HepG2 (cell line): ENCODE measurements at regions not wholly inside any gene's neighbourhood (a gene's known extent, or its start where the extent isn't known, plus 50 kb on each side); places are given as distances from the start of the nearest gene placed in this dataset.

ENCODE experiments used
- ATAC-seq: fragments of 200-7000 bp; cut with Tn5 transposase; 3 replicates; pipeline ENCODE4 v1.9.1; 2020; ENCODE audit warnings: mild to moderate bottlenecking, moderate library complexity
- BruUV-seq: library from RNA; stranded (reverse); fragments of 400-500 nt; replicated peaks from 2 replicates; lab custom pipeline; 2021; lab: Mats Ljungman, UMichigan
- CTCF ChIA-PET: fragments of 300-600 bp; formaldehyde crosslinking; extraction: SDS; loops from one replicate; lab custom pipeline; 2021; ENCODE audit warnings: low total read pairs, inconsistent platforms, low intra/inter-chr PET ratio; lab: Yijun Ruan, JAX
- POLR2A ChIA-PET: fragments of 350-600 bp; sonication (Branson Sonifier 250); formaldehyde crosslinking; loops from one replicate; lab custom pipeline; 2020; ENCODE audit warnings: antibody characterized with exemption, inconsistent platforms; lab: Yijun Ruan, JAX
- DNase-seq: peaks from one replicate; pipeline ENCODE4 v3.0.0-alpha.2; 2015; ENCODE audit warnings: low spot score
- FAIRE-seq: peaks from 3 replicates; lab custom pipeline; 2011; peaks lifted over from hg19 to GRCh38; lab: Jason Lieb, UNC
- H2AFZ ChIP-seq: one replicate; pipeline ENCODE4 v1.6.1; 2011; ENCODE audit warnings: low read length, inconsistent platforms
- H3K27ac ChIP-seq: fragments of 300-600 bp; 3 replicates; pipeline ENCODE4 v1.8.0; 2011; ENCODE audit warnings: mixed run types, mild to moderate bottlenecking, mixed read lengths, low read length, inconsistent platforms; ENCODE audit not compliant: insufficient read depth; ENCODE audit errors: extremely low read length
- H3K27me3 ChIP-seq, 2 experiments: fragments of 200-600 bp in 1 of 2; 2 replicates in 1 of 2; 3 replicates in 1 of 2; pipeline versions ENCODE4 v1.6.0 to v1.8.0; 2011; ENCODE audit warnings: low read length in 2 of 2, mild to moderate bottlenecking in 2 of 2, moderate library complexity in 2 of 2, inconsistent platforms in 1 of 2; ENCODE audit not compliant: insufficient read depth in 2 of 2, control insufficient read depth in 1 of 2
- H3K36me3 ChIP-seq, 2 experiments: fragments of 200-600 bp in 1 of 2; replicated peaks in 1 of 2; 2 replicates in 1 of 2; 3 replicates in 1 of 2; pipeline versions ENCODE4 v1.5.1 to v1.8.0; 2011; ENCODE audit warnings: low read length in 2 of 2, inconsistent platforms in 1 of 2; ENCODE audit not compliant: insufficient read depth in 2 of 2, control insufficient read depth in 1 of 2
- H3K4me1 ChIP-seq: 2 replicates; pipeline ENCODE4 v1.5.1; 2012; ENCODE audit warnings: low read length, inconsistent platforms; ENCODE audit not compliant: insufficient read depth
- H3K4me2 ChIP-seq: 2 replicates; pipeline ENCODE4 v1.6.0; 2011; ENCODE audit warnings: low read depth, low read length, inconsistent platforms
- H3K4me3 ChIP-seq, 3 experiments: fragments of 200-600 bp in 1 of 3; sonication (generic), shearing (Covaris generic) in 1 of 3; replicated peaks in 1 of 3; 2 replicates each; pipeline ENCODE4 v1.5.1; 2011 to 2016; ENCODE audit warnings: low read length in 3 of 3, inconsistent platforms in 2 of 3, low read depth in 2 of 3, mild to moderate bottlenecking in 2 of 3, control low read depth in 1 of 3, mixed read lengths in 1 of 3; ENCODE audit not compliant: insufficient read depth in 1 of 3
- H3K79me2 ChIP-seq: one replicate; pipeline ENCODE4 v1.6.1; 2011; ENCODE audit warnings: low read length, inconsistent platforms; ENCODE audit not compliant: insufficient read depth
- H3K9ac ChIP-seq: 2 replicates; pipeline ENCODE4 v1.6.0; 2011; ENCODE audit warnings: mild to moderate bottlenecking, low read depth, low read length, inconsistent platforms; ENCODE audit not compliant: insufficient read depth
- H3K9me3 ChIP-seq: 2 replicates; pipeline ENCODE4 v1.5.1; 2012; ENCODE audit warnings: mild to moderate bottlenecking, low read length
- H4K20me1 ChIP-seq: 2 replicates; pipeline ENCODE4 v1.6.0; 2011; ENCODE audit warnings: inconsistent platforms, mild to moderate bottlenecking, low read length, moderate library complexity; ENCODE audit not compliant: insufficient read depth
- CREB3 ChIP-seq: sonication (generic); formaldehyde crosslinking; IDR thresholded peaks from 2 replicates; pipeline ENCODE4 v1.5.0; 2020; ENCODE audit warnings: missing genetic modification reagents
- LBX2 ChIP-seq: sonication (generic); formaldehyde crosslinking; IDR thresholded peaks from 2 replicates; pipeline ENCODE4 v1.5.0; 2020; ENCODE audit warnings: missing genetic modification reagents, mild to moderate bottlenecking, borderline replicate concordance
- MAFG ChIP-seq: sonication (generic); formaldehyde crosslinking; IDR thresholded peaks from 2 replicates; pipeline ENCODE4 v1.5.1; 2020; ENCODE audit warnings: mild to moderate bottlenecking, missing genetic modification reagents
- MBD4 ChIP-seq: IDR thresholded peaks from 2 replicates; pipeline ENCODE4 v1.6.1; 2012; ENCODE audit warnings: low read length, inconsistent platforms, borderline replicate concordance
- RFX3 ChIP-seq: IDR thresholded peaks from 2 replicates; pipeline ENCODE4 v1.6.1; 2016; ENCODE audit warnings: missing biosample characterization, missing genetic modification reagents
- SRSF1 ChIP-seq: fragments of 200-400 bp; formaldehyde crosslinking; optimal IDR thresholded peaks from 2 replicates; pipeline ENCODE3; 2017; ENCODE audit warnings: mild to moderate bottlenecking, low read depth, low read length, moderate library complexity
- SSRP1 ChIP-seq: IDR thresholded peaks from 2 replicates; pipeline ENCODE4 v1.6.1; 2016; ENCODE audit warnings: control low read depth
- ZNF468 ChIP-seq: sonication (generic); formaldehyde crosslinking; IDR thresholded peaks from 2 replicates; pipeline ENCODE4 v1.8.0; 2022; ENCODE audit warnings: mild to moderate bottlenecking, moderate library complexity, missing genetic modification reagents
- ZNF484 ChIP-seq: sonication (generic); formaldehyde crosslinking; IDR thresholded peaks from 2 replicates; pipeline ENCODE4 v1.5.1; 2020; ENCODE audit warnings: mild to moderate bottlenecking, low read depth, missing genetic modification reagents, borderline replicate concordance
- ZNF496 ChIP-seq: sonication (generic); formaldehyde crosslinking; IDR thresholded peaks from 2 replicates; pipeline ENCODE4 v1.8.1; 2023; ENCODE audit warnings: mild to moderate bottlenecking, moderate library complexity, missing genetic modification reagents; ENCODE audit not compliant: insufficient replicate concordance
- ZNF501 ChIP-seq: sonication (generic); formaldehyde crosslinking; IDR thresholded peaks from 2 replicates; pipeline ENCODE4 v1.5.1; 2020; ENCODE audit warnings: mild to moderate bottlenecking, moderate library complexity, missing genetic modification reagents
- ZNF503 ChIP-seq: sonication (generic); formaldehyde crosslinking; IDR thresholded peaks from 2 replicates; pipeline ENCODE4 v1.4.0; 2020; ENCODE audit warnings: missing genetic modification reagents
- ZNF556 ChIP-seq: sonication (generic); formaldehyde crosslinking; IDR thresholded peaks from 2 replicates; pipeline ENCODE4 v1.4.0; 2020; ENCODE audit warnings: mild to moderate bottlenecking, missing genetic modification reagents, borderline replicate concordance
- ZNF720 ChIP-seq: sonication (generic); formaldehyde crosslinking; IDR thresholded peaks from 2 replicates; pipeline ENCODE4 v1.4.0; 2020; ENCODE audit warnings: missing genetic modification reagents
- ZNF891 ChIP-seq: sonication (generic); formaldehyde crosslinking; IDR thresholded peaks from 2 replicates; pipeline ENCODE4 v1.5.0; 2020; ENCODE audit warnings: mild to moderate bottlenecking, missing genetic modification reagents
- WGBS: methylation state at CpG from one replicate; pipeline ENCODE4 v1.1.6; 2017; ENCODE audit warnings: low lambda C conversion rate; 5-methylcytosine and 5-hydroxymethylcytosine counted together
- in situ Hi-C: cut with HindIII; loops from 2 replicates; pipeline ENCODE4 v1.10.0; 2017; ENCODE audit warnings: low pct_unique_long_range_greater_than_20kb; ENCODE audit not compliant: extremely low pct_ligation_motif_present
- intact Hi-C: fragments of 100-400 bp; cut with micrococcal nuclease; formaldehyde crosslinking; loops from one replicate; pipeline ENCODE4 v1.10.0; 2022; ENCODE audit not compliant: unreplicated experiment

DNA sequence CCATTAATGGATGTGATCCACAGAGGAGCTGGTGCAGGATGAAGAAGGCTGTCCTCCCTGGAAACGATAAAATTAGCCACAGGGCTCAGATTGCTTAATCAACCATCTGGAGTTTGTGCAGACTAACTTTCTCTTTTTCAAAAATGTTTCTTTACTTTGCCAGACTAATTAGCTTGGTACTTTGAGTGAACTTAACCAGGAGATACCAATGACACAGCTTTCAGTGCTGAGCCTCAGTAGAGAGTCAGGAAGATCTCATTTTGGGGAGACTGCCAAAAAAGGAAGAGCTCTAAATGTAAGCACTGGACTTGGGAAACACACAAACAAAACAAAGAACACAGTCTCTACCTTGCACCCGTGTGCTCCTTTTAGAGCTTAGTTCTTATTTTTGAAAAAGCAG lies 248.1 kb upstream of the DEPDC1 start:
- Histone ChIP-seq H3K36me3 (no peaks in the 10 kb centered on the region), H2AFZ (no peak overlapping the region), H3K79me2 (no peaks in the 10 kb centered on the region), H3K27me3 (no peaks in the 10 kb centered on the region), H3K9ac (no peak overlapping the region), H3K4me3 (no peak overlapping the region), H3K9me3 (peaks cover 87% of the 10 kb centered on the region), H3K4me1 (no peaks in the 10 kb centered on the region), H3K27ac (no peak overlapping the region), H3K4me2 (no peak overlapping the region), H4K20me1 (no peaks in the 10 kb centered on the region)
- ChIA-PET POLR2A (no interaction called here), CTCF (no interaction called here)
- TF ChIP-seq RFX3 (CRISPR knock-in tag) (no peak), MAFG (CRISPR knock-in tag) (no peak), MBD4 (no peak), ZNF891 (CRISPR knock-in tag) (no peak), ZNF468 (CRISPR knock-in tag) (no peak), ZNF720 (no peak), ZNF503 (CRISPR knock-in tag) (no peak), ZNF496 (no peak), ZNF556 (CRISPR knock-in tag) (no peak), SRSF1 (no peak), ZNF501 (CRISPR knock-in tag) (no peak), CREB3 (CRISPR knock-in tag) (no peak), ZNF484 (CRISPR knock-in tag) (no peak), SSRP1 (CRISPR knock-in tag) (no peak), LBX2 (CRISPR knock-in tag) (no peak)
- BruUV-seq, result no TSS peak
- DNase-seq (no peak), ATAC-seq (no peak), FAIRE-seq (no peak)
- WGBS, result 0% methylated on average over 2 of the region's 2 CpGs
- intact Hi-C loops (no loop called here), in situ Hi-C loops (no loop called here)
